H9 (cell line): ENCODE measurements at regions not wholly inside any gene's neighbourhood (a gene's known extent, or its start where the extent isn't known, plus 50 kb on each side); places are given as distances from the start of the nearest gene placed in this dataset.

ENCODE experiments used
- DNase-seq: peaks from one replicate; pipeline ENCODE4 v3.0.0-alpha.2; 2017
- H2AFZ ChIP-seq: one replicate; pipeline ENCODE4 v1.6.1; 2013; ENCODE audit warnings: mild to moderate bottlenecking, low read length, control low read depth, moderate library complexity
- H2AK5ac ChIP-seq: 2 replicates; pipeline ENCODE4 v1.6.1; 2013; ENCODE audit warnings: low read length, control low read depth, mixed read lengths; ENCODE audit not compliant: insufficient read length
- H2BK120ac ChIP-seq: one replicate; pipeline ENCODE4 v1.6.1; 2013; ENCODE audit warnings: low read depth, mild to moderate bottlenecking, low read length, control low read depth, inconsistent platforms; ENCODE audit not compliant: poor library complexity, severe bottlenecking
- H2BK12ac ChIP-seq: 2 replicates; pipeline ENCODE4 v1.6.1; 2013; ENCODE audit warnings: low read length, control low read depth, mixed read lengths, low read depth; ENCODE audit not compliant: insufficient read length
- H2BK15ac ChIP-seq: 2 replicates; pipeline ENCODE4 v1.6.1; 2013; ENCODE audit warnings: low read depth, low read length, control low read depth
- H2BK20ac ChIP-seq: one replicate; pipeline ENCODE4 v1.6.1; 2013; ENCODE audit warnings: low read depth, mild to moderate bottlenecking, low read length, control low read depth, inconsistent platforms; ENCODE audit not compliant: poor library complexity, severe bottlenecking
- H2BK5ac ChIP-seq: 2 replicates; pipeline ENCODE4 v1.6.1; 2013; ENCODE audit warnings: low read length, control low read depth, mixed read lengths; ENCODE audit not compliant: insufficient read length
- H3K14ac ChIP-seq: 2 replicates; pipeline ENCODE4 v1.6.1; 2013; ENCODE audit warnings: low read length, control low read depth; ENCODE audit not compliant: insufficient read depth
- H3K18ac ChIP-seq: 2 replicates; pipeline ENCODE4 v1.6.1; 2013; ENCODE audit warnings: low read depth, mild to moderate bottlenecking, mixed read lengths, low read length, control low read depth; ENCODE audit not compliant: insufficient read length
- H3K23ac ChIP-seq: 2 replicates; pipeline ENCODE4 v1.6.1; 2013; ENCODE audit warnings: low read length, control low read depth, mixed read lengths, low read depth; ENCODE audit not compliant: insufficient read length
- H3K23me2 ChIP-seq: 2 replicates; pipeline ENCODE4 v1.6.1; 2013; ENCODE audit warnings: low read depth, mild to moderate bottlenecking, mixed read lengths, low read length, control low read depth; ENCODE audit not compliant: insufficient read length, poor library complexity, severe bottlenecking
- H3K27ac ChIP-seq: 2 replicates; pipeline ENCODE4 v1.5.1; 2013; ENCODE audit warnings: low read length, control low read depth, mixed read lengths, low read depth; ENCODE audit not compliant: insufficient read length
- H3K27me3 ChIP-seq: 2 replicates; pipeline ENCODE4 v1.6.1; 2013; ENCODE audit warnings: low read length, control low read depth, inconsistent platforms; ENCODE audit not compliant: insufficient read depth
- H3K4ac ChIP-seq: 2 replicates; pipeline ENCODE4 v1.6.1; 2013; ENCODE audit warnings: low read depth, mild to moderate bottlenecking, control low read depth, inconsistent platforms, low read length, moderate library complexity
- H3K4me1 ChIP-seq: 2 replicates; pipeline ENCODE4 v1.6.1; 2013; ENCODE audit warnings: low read length, control low read depth, inconsistent platforms; ENCODE audit not compliant: insufficient read depth
- H3K4me2 ChIP-seq: 2 replicates; pipeline ENCODE4 v1.6.1; 2013; ENCODE audit warnings: low read length, control low read depth, mixed read lengths; ENCODE audit not compliant: insufficient read length, insufficient read depth
- H3K56ac ChIP-seq: 2 replicates; pipeline ENCODE4 v1.6.1; 2013; ENCODE audit warnings: low read depth, mild to moderate bottlenecking, mixed read lengths, low read length, control low read depth; ENCODE audit not compliant: insufficient read length
- H3K79me1 ChIP-seq: 2 replicates; pipeline ENCODE4 v1.6.1; 2013; ENCODE audit warnings: low read depth, mild to moderate bottlenecking, moderate library complexity, low read length, control low read depth, inconsistent platforms; ENCODE audit not compliant: insufficient read depth, poor library complexity, severe bottlenecking
- H3K79me2 ChIP-seq: 2 replicates; pipeline ENCODE4 v1.6.1; 2013; ENCODE audit warnings: low read length, control low read depth, inconsistent platforms; ENCODE audit not compliant: insufficient read depth
- H3K9ac ChIP-seq: 2 replicates; pipeline ENCODE4 v1.6.1; 2013; ENCODE audit warnings: low read length, control low read depth, mixed read lengths; ENCODE audit not compliant: insufficient read length; ENCODE audit errors: extremely low read depth
- H3K9me3 ChIP-seq: one replicate; pipeline ENCODE4 v1.6.1; 2013; ENCODE audit warnings: low read depth, low read length, inconsistent platforms; ENCODE audit not compliant: control insufficient read depth
- H3T11ph ChIP-seq: one replicate; pipeline ENCODE4 v1.6.1; 2013; ENCODE audit warnings: mild to moderate bottlenecking, low read length, control low read depth, inconsistent platforms
- H4K20me1 ChIP-seq: one replicate; pipeline ENCODE4 v1.6.1; 2013; ENCODE audit not compliant: control insufficient read depth, insufficient read length, insufficient read depth
- H4K5ac ChIP-seq: 2 replicates; pipeline ENCODE4 v1.6.1; 2013; ENCODE audit warnings: low read depth, mild to moderate bottlenecking, mixed read lengths, low read length, control low read depth; ENCODE audit not compliant: insufficient read length
- H4K8ac ChIP-seq: replicated peaks from 2 replicates; pipeline ENCODE4 v1.6.1; 2013; ENCODE audit warnings: low read length, control low read depth, mixed read lengths, low read depth; ENCODE audit not compliant: insufficient read length
- H4K91ac ChIP-seq: 2 replicates; pipeline ENCODE4 v1.6.1; 2013; ENCODE audit warnings: low read depth, mild to moderate bottlenecking, moderate library complexity, mixed read lengths, low read length, control low read depth; ENCODE audit not compliant: insufficient read length
- H3K27ac Mint-ChIP-seq, 3 experiments: 2 replicates in 2 of 3; 3 replicates in 1 of 3; pipeline ENCODE4 v1.8.0; 2020 to 2021; ENCODE audit warnings: mixed read lengths in 3 of 3, mild to moderate bottlenecking in 1 of 3, moderate library complexity in 1 of 3
- H3K27me3 Mint-ChIP-seq: 2 replicates; pipeline ENCODE4 v1.8.0; 2021; ENCODE audit warnings: low read depth, mild to moderate bottlenecking, moderate library complexity, mixed read lengths
- H3K36me3 Mint-ChIP-seq, 3 experiments: 2 replicates in 2 of 3; 3 replicates in 1 of 3; pipeline ENCODE4 v1.8.0; 2020 to 2021; ENCODE audit warnings: low read depth in 3 of 3, mixed read lengths in 3 of 3; ENCODE audit not compliant: insufficient read depth in 1 of 3
- H3K4me1 Mint-ChIP-seq, 2 experiments: 2 replicates each; pipeline ENCODE4 v1.8.0; 2020; ENCODE audit warnings: mixed read lengths in 2 of 2
- H3K4me3 Mint-ChIP-seq, 2 experiments: 2 replicates in 1 of 2; 3 replicates in 1 of 2; pipeline ENCODE4 v1.8.0; 2020 to 2021; ENCODE audit warnings: mild to moderate bottlenecking in 2 of 2, mixed read lengths in 2 of 2, moderate library complexity in 1 of 2
- H3K9me3 Mint-ChIP-seq, 2 experiments: 2 replicates in 1 of 2; 3 replicates in 1 of 2; pipeline ENCODE4 v1.8.0; 2020; ENCODE audit warnings: mild to moderate bottlenecking in 2 of 2, mixed read lengths in 2 of 2, moderate library complexity in 1 of 2
- CTCF ChIP-seq: fragments of 200-600 bp; sonication (generic); conservative IDR thresholded peaks from 3 replicates; pipeline ENCODE4 v1.8.0; 2021; ENCODE audit warnings: antibody characterized with exemption, mild to moderate bottlenecking
- WGBS: extraction: QIAGEN DNeasy Blood & Tissue Kit; methylation state at CpG from one replicate; pipeline ENCODE4 v1.1.7; 2013; ENCODE audit warnings: missing lambda C conversion rate, low lambda C conversion rate, mixed read lengths; ENCODE audit not compliant: insufficient read length; ENCODE audit errors: extremely low coverage; 5-methylcytosine and 5-hydroxymethylcytosine counted together

GRCh38 chr6:3671382-3671781 lies 80.1 kb downstream of the PXDC1 start:
- H3K27ac Mint-ChIP-seq = no peak overlapping the region
- no peak overlapping the region for H2BK12ac ChIP-seq
- no CpG with 5 or more reads among the region's 1 CpG for WGBS

More at GRCh38 chr6:3671382-3671781, 80.1 kb downstream of the PXDC1 start:
- no peak overlapping the region for H3K18ac ChIP-seq
- no peak overlapping the region for H4K5ac ChIP-seq
- peaks cover 10 to 11% of the 10 kb centered on the region in 2 experiments; a peak in 3 of 4 replicates for H3K4me1 Mint-ChIP-seq
- H3K36me3 Mint-ChIP-seq = peaks cover 7 to 14% (median 12%) of the 10 kb centered on the region in 3 experiments
- no peak overlapping the region for H3K4me3 Mint-ChIP-seq
- peaks cover 23 to 30% of the 10 kb centered on the region in 2 experiments for H3K9me3 Mint-ChIP-seq
- no peak for TF ChIP-seq CTCF
- H3K23me2 ChIP-seq = no peaks in the 10 kb centered on the region
- no peak overlapping the region for H3K4me2 ChIP-seq
- H3K14ac ChIP-seq = no peak overlapping the region
- H2BK20ac ChIP-seq = no peak overlapping the region
- no peaks in the 10 kb centered on the region for H3K9me3 ChIP-seq
- H3K79me1 ChIP-seq = no peaks in the 10 kb centered on the region
- no peak overlapping the region for H3T11ph ChIP-seq
- H3K4ac ChIP-seq = no peak overlapping the region
- H2AFZ ChIP-seq = no peak overlapping the region
- H4K91ac ChIP-seq = no peak overlapping the region
- H3K27me3 ChIP-seq = no peaks in the 10 kb centered on the region
- no peak overlapping the region for H3K27ac ChIP-seq
- peaks cover 4% of the 10 kb centered on the region; the same call in 1 of the 2 replicates for H3K4me1 ChIP-seq
- no peak overlapping the region for H2BK5ac ChIP-seq
- no peaks in the 10 kb centered on the region for H3K79me2 ChIP-seq
- H3K23ac ChIP-seq = no peak overlapping the region
- H3K9ac ChIP-seq = no peak overlapping the region
- H3K27me3 Mint-ChIP-seq = peaks cover 28% of the 10 kb centered on the region
- H4K20me1 ChIP-seq = no peaks in the 10 kb centered on the region
- H2BK15ac ChIP-seq = no peak overlapping the region
- no peak overlapping the region for H2AK5ac ChIP-seq
- H3K56ac ChIP-seq = no peak overlapping the region
- no peak overlapping the region for H2BK120ac ChIP-seq
- no peak overlapping the region for H4K8ac ChIP-seq
- no peak for DNase-seq
